HCT116 (cell line): ENCODE measurements at regions not wholly inside any gene's neighbourhood (a gene's known extent, or its start where the extent isn't known, plus 50 kb on each side); places are given as distances from the start of the nearest gene placed in this dataset.

Source experiments
- ATAC-seq: fragments of 200-7000 bp; cut with Tn5 transposase; 2 replicates; pipeline ENCODE4 v1.9.1; 2020; ENCODE audit warnings: mild to moderate bottlenecking, moderate library complexity
- BruUV-seq: library from RNA; stranded (reverse); fragments of 400-500 nt; replicated peaks from 2 replicates; lab custom pipeline; 2021; lab: Mats Ljungman, UMichigan
- CTCF ChIA-PET: fragments of 300-600 bp; sonication (Branson Sonifier 250); formaldehyde crosslinking; loops from one replicate; lab custom pipeline; 2021; ENCODE audit warnings: antibody characterized with exemption; lab: Charles Lee
- POLR2A ChIA-PET: fragments of 300-600, 350-600 bp; sonication (Branson Sonifier 250); formaldehyde crosslinking; loops from one replicate; lab custom pipeline; 2021; ENCODE audit warnings: antibody characterized with exemption; lab: Charles Lee
- RAD21 ChIA-PET, 2 experiments: fragments of 300-600 bp; sonication (Branson Sonifier 250); formaldehyde crosslinking; loops; one replicate each; lab custom pipeline; 2023; ENCODE audit warnings: low total read pairs in 2 of 2; ENCODE audit not compliant: uncharacterized antibody in 2 of 2, unreplicated experiment in 2 of 2, low non-redundant PET in 1 of 2; lab: Charles Lee
- DNase-seq: peaks from one replicate; pipeline ENCODE4 v3.0.0-alpha.2; 2010; ENCODE audit warnings: low read depth, low spot score
- H2AFZ ChIP-seq: fragments of 200-600 bp; shearing (Covaris generic), sonication (generic); 2 replicates; pipeline ENCODE4 v1.6.1; 2017; ENCODE audit warnings: low read depth, mixed run types, mixed read lengths, antibody characterized with exemption, low read length; ENCODE audit not compliant: poor library complexity, severe bottlenecking
- H3K27ac ChIP-seq: 2 replicates; pipeline ENCODE4 v1.5.1; 2012; ENCODE audit warnings: low read depth, low read length
- H3K27me3 ChIP-seq: fragments of 200-600 bp; sonication (generic); 2 replicates; pipeline ENCODE4 v1.6.1; 2016; ENCODE audit warnings: mixed run types, low read length, mixed read lengths; ENCODE audit not compliant: insufficient read depth
- H3K36me3 ChIP-seq, 2 experiments: fragments of 200-500 bp in 1 of 2; fragments of 200-600 bp in 1 of 2; sonication (Bioruptor generic) in 1 of 2; sonication (generic) in 1 of 2; 2 replicates each; pipeline versions ENCODE4 v1.5.1 to v1.6.1; 2014 to 2016; ENCODE audit warnings: low read length in 2 of 2, inconsistent platforms in 1 of 2, mixed read lengths in 1 of 2, mixed run types in 1 of 2; ENCODE audit not compliant: insufficient read depth in 2 of 2, control insufficient read depth in 1 of 2
- H3K4me1 ChIP-seq, 2 experiments: fragments of 200-600 bp in 1 of 2; sonication (generic) in 1 of 2; 2 replicates each; pipeline versions ENCODE4 v1.5.1 to v1.6.1; 2012 to 2017; ENCODE audit warnings: low read length in 2 of 2, inconsistent platforms in 1 of 2, mild to moderate bottlenecking in 1 of 2, mixed read lengths in 1 of 2, mixed run types in 1 of 2, moderate library complexity in 1 of 2; ENCODE audit not compliant: insufficient read depth in 2 of 2, control insufficient read depth in 1 of 2
- H3K4me2 ChIP-seq: fragments of 200-600 bp; sonication (generic); 2 replicates; pipeline ENCODE4 v1.6.1; 2017; ENCODE audit warnings: mixed run types, low read length, mixed read lengths
- H3K4me3 ChIP-seq, 2 experiments: fragments of 200-600 bp in 1 of 2; sonication (generic) in 1 of 2; replicated peaks in 1 of 2; 2 replicates each; pipeline ENCODE4 v1.5.1; 2011 to 2016; ENCODE audit warnings: low read length in 2 of 2, control low read depth in 1 of 2, low read depth in 1 of 2, mild to moderate bottlenecking in 1 of 2, mixed read lengths in 1 of 2, mixed run types in 1 of 2
- H3K79me2 ChIP-seq: fragments of 200-600 bp; sonication (generic); 2 replicates; pipeline ENCODE4 v1.6.1; 2017; ENCODE audit warnings: mild to moderate bottlenecking, mixed run types, low read length, moderate library complexity, mixed read lengths; ENCODE audit not compliant: insufficient read depth
- H3K9ac ChIP-seq: fragments of 200-600 bp; sonication (generic); 2 replicates; pipeline ENCODE4 v1.6.1; 2016; ENCODE audit warnings: low read length, mixed read lengths
- H3K9me2 ChIP-seq: fragments of 200-600 bp; sonication (generic), shearing (Covaris generic); 2 replicates; pipeline ENCODE4 v1.6.1; 2017; ENCODE audit warnings: mixed run types, mild to moderate bottlenecking, moderate library complexity; ENCODE audit not compliant: insufficient read depth
- H3K9me3 ChIP-seq, 2 experiments: fragments of 200-500 bp in 1 of 2; fragments of 200-600 bp in 1 of 2; sonication (Bioruptor generic) in 1 of 2; sonication (generic) in 1 of 2; 2 replicates each; pipeline ENCODE4 v1.6.1; 2014 to 2017; ENCODE audit warnings: low read length in 2 of 2, mixed read lengths in 2 of 2, inconsistent platforms in 1 of 2, low read depth in 1 of 2, mild to moderate bottlenecking in 1 of 2, mixed run types in 1 of 2, moderate library complexity in 1 of 2; ENCODE audit not compliant: control insufficient read depth in 1 of 2, insufficient read depth in 1 of 2
- H4K20me1 ChIP-seq: fragments of 200-600 bp; sonication (generic), shearing (Covaris generic); 2 replicates; pipeline ENCODE4 v1.6.1; 2017; ENCODE audit warnings: mixed run types, mild to moderate bottlenecking, moderate library complexity; ENCODE audit not compliant: insufficient read depth
- CEBPB ChIP-seq: IDR thresholded peaks from 2 replicates; pipeline ENCODE4 v1.6.1; 2012; ENCODE audit warnings: low read depth
- EGR1 ChIP-seq: IDR thresholded peaks from 2 replicates; pipeline ENCODE4 v1.6.1; 2012; ENCODE audit warnings: low read depth
- ELF1 ChIP-seq: IDR thresholded peaks from 2 replicates; pipeline ENCODE4 v1.6.1; 2012; ENCODE audit warnings: low read depth, borderline replicate concordance
- FOSL1 ChIP-seq: IDR thresholded peaks from 2 replicates; pipeline ENCODE4 v1.6.1; 2012; ENCODE audit warnings: low read depth
- JUND ChIP-seq: IDR thresholded peaks from 2 replicates; pipeline ENCODE4 v1.6.1; 2012
- POLR2A ChIP-seq: IDR thresholded peaks from 2 replicates; pipeline ENCODE4 v1.7.0; 2011; ENCODE audit warnings: borderline replicate concordance; ENCODE audit not compliant: insufficient read depth, insufficient read length; ENCODE audit errors: extremely low read depth
- POLR2AphosphoS5 ChIP-seq: IDR thresholded peaks from 2 replicates; pipeline ENCODE4 v1.6.1; 2011; ENCODE audit warnings: mild to moderate bottlenecking, low read depth, low read length, moderate library complexity
- SIN3A ChIP-seq: IDR thresholded peaks from 2 replicates; pipeline ENCODE4 v1.6.1; 2012; ENCODE audit warnings: low read depth
- SP1 ChIP-seq: IDR thresholded peaks from 2 replicates; pipeline ENCODE4 v1.6.1; 2012; ENCODE audit warnings: low read depth
- SRF ChIP-seq: IDR thresholded peaks from 2 replicates; pipeline ENCODE4 v1.6.1; 2012; ENCODE audit warnings: low read depth
- TCF7L2 ChIP-seq: IDR thresholded peaks from 2 replicates; pipeline ENCODE4 v1.7.0; 2011; ENCODE audit warnings: borderline replicate concordance, inconsistent platforms; ENCODE audit not compliant: insufficient read depth, insufficient read length; ENCODE audit errors: extremely low read depth
- YY1 ChIP-seq: IDR thresholded peaks from 2 replicates; pipeline ENCODE4 v1.6.1; 2011; ENCODE audit warnings: low read length, low read depth, moderate library complexity, mild to moderate bottlenecking; ENCODE audit not compliant: insufficient replicate concordance; ENCODE audit errors: extremely low read depth
- intact Hi-C: fragments of 100-400 bp; cut with micrococcal nuclease; formaldehyde crosslinking; loops from 2 replicates; pipeline ENCODE4 v1.10.0; 2022
- TF ChIP-seq, protein P1 (sequence below): IDR thresholded peaks from 2 replicates; pipeline ENCODE4 v1.6.1; 2012
- TF ChIP-seq, protein P2 (sequence below), 3 experiments: fragments of 200-600 bp in 1 of 3; sonication (generic) in 1 of 3; IDR thresholded peaks in 2 of 3; conservative IDR thresholded peaks in 1 of 3; 2 replicates each; pipeline ENCODE4 v1.5.1; 2012 to 2017; ENCODE audit warnings: low read depth in 2 of 3, low read length in 2 of 3, antibody characterized with exemption in 1 of 3, borderline replicate concordance in 1 of 3, control low read depth in 1 of 3, mild to moderate bottlenecking in 1 of 3, mixed read lengths in 1 of 3, mixed run types in 1 of 3, moderate library complexity in 1 of 3; ENCODE audit not compliant: insufficient read depth in 1 of 3

GRCh38 chr2:225131898-225132297 lies 89.6 kb upstream of the DOCK10 start:
- H3K4me3 ChIP-seq, result no peak overlapping the region
- TF ChIP-seq SP1, result no peak
- no peak for TF ChIP-seq JUND
- no peak for TF ChIP-seq YY1
- TF ChIP-seq, protein P1, sequence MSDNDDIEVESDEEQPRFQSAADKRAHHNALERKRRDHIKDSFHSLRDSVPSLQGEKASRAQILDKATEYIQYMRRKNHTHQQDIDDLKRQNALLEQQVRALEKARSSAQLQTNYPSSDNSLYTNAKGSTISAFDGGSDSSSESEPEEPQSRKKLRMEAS, result no peak
- TF ChIP-seq, protein P2, sequence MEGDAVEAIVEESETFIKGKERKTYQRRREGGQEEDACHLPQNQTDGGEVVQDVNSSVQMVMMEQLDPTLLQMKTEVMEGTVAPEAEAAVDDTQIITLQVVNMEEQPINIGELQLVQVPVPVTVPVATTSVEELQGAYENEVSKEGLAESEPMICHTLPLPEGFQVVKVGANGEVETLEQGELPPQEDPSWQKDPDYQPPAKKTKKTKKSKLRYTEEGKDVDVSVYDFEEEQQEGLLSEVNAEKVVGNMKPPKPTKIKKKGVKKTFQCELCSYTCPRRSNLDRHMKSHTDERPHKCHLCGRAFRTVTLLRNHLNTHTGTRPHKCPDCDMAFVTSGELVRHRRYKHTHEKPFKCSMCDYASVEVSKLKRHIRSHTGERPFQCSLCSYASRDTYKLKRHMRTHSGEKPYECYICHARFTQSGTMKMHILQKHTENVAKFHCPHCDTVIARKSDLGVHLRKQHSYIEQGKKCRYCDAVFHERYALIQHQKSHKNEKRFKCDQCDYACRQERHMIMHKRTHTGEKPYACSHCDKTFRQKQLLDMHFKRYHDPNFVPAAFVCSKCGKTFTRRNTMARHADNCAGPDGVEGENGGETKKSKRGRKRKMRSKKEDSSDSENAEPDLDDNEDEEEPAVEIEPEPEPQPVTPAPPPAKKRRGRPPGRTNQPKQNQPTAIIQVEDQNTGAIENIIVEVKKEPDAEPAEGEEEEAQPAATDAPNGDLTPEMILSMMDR (IDR thresholded peaks at IDR 0.05 in 2 of 3, conservative IDR thresholded peaks at IDR 0.05 in 1 of 3; ENCODE audit: borderline replicate concordance in 1 of 3, insufficient read depth in 1 of 3, low read depth in 2 of 3, low read length in 2 of 3), result no peak
- TF ChIP-seq, all 23 proteins: peak for 0
- Histone ChIP-seq H3K36me3 (no peaks in the 10 kb centered on the region), H3K9ac (no peak overlapping the region), H2AFZ (no peak overlapping the region), H3K27ac (no peak overlapping the region), H3K4me1 (no peaks in the 10 kb centered on the region), H3K9me3 (no peaks in the 10 kb centered on the region), H3K27me3 (no peaks in the 10 kb centered on the region), H4K20me1 (no peaks in the 10 kb centered on the region), H3K9me2 (no peaks in the 10 kb centered on the region), H3K79me2 (no peaks in the 10 kb centered on the region), H3K4me2 (no peak overlapping the region)
- DNase-seq, result no peak
- no TSS peak for BruUV-seq
- ATAC-seq, result no peak
- CTCF ChIA-PET, result no interaction called here
- RAD21 ChIA-PET, result no interaction called here
- POLR2A ChIA-PET, result no interaction called here
- intact Hi-C loops, result no loop called here

- Histone ChIP-seq H3K4me2 (no peak overlapping the region), H2AFZ (no peak overlapping the region), H3K79me2 (no peaks in the 10 kb centered on the region), H3K9me2 (no peaks in the 10 kb centered on the region), H3K4me3 (no peak overlapping the region), H3K27me3 (no peaks in the 10 kb centered on the region), H4K20me1 (no peaks in the 10 kb centered on the region), H3K9ac (no peak overlapping the region), H3K36me3 (no peaks in the 10 kb centered on the region), H3K27ac (no peak overlapping the region), H3K9me3 (no peaks in the 10 kb centered on the region), H3K4me1 (no peaks in the 10 kb centered on the region)
- ChIA-PET POLR2A (no interaction called here), CTCF (no interaction called here), RAD21 (no interaction called here)
- no peak for DNase-seq
- intact Hi-C loops, result no loop called here
- ATAC-seq, result no peak
- no peak for TF ChIP-seq TCF7L2
- TF ChIP-seq POLR2A, result no peak
- TF ChIP-seq FOSL1, result no peak
- no peak for TF ChIP-seq SRF
- no peak for TF ChIP-seq JUND
- TF ChIP-seq EGR1, result no peak
- TF ChIP-seq, protein P1, result no peak
- no peak for TF ChIP-seq YY1
- TF ChIP-seq CEBPB, result no peak
- no peak for TF ChIP-seq POLR2AphosphoS5
- TF ChIP-seq, protein P2 (IDR thresholded peaks at IDR 0.05 in 2 of 3, conservative IDR thresholded peaks at IDR 0.05 in 1 of 3; ENCODE audit: borderline replicate concordance in 1 of 3, insufficient read depth in 1 of 3, low read depth in 2 of 3, low read length in 2 of 3), result no peak
- no peak for TF ChIP-seq SIN3A
- no peak for TF ChIP-seq ELF1
- no peak for TF ChIP-seq SP1
- BruUV-seq, result no TSS peak
Observed at GRCh38 chr2:225130093-225130492, 87.8 kb upstream of the DOCK10 start.
